ENCODE measurements at regions not wholly inside any gene's neighbourhood (a gene's known extent, or its start where the extent isn't known, plus 50 kb on each side); places are given as distances from the start of the nearest gene placed in this dataset.
A peak's percentile ranks its signal among the peaks of the same experiment; 100 is the strongest.

DNA sequence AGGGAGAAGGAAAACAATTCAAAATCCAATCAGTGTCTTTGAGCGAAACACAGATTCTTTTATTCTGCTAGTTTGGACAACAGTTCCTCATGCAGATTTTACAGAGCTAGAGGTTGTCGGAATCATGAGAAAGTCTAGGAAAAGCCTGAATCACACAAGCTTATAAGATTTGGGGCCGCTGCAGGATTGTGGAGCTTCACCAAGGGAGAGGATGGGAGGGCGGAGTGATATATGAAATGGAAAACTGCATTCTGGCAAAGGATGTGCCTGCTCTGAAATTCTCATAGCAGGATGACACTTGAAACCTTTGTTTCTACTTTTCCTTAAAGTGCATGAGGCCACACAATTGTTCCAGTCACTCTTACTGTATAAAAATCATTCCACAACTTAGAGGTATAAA, 134.3 kb downstream of the OR2K2 start:
- DNase-seq (ENCODE audit: low spot score) = peak; percentile 31

DNA sequence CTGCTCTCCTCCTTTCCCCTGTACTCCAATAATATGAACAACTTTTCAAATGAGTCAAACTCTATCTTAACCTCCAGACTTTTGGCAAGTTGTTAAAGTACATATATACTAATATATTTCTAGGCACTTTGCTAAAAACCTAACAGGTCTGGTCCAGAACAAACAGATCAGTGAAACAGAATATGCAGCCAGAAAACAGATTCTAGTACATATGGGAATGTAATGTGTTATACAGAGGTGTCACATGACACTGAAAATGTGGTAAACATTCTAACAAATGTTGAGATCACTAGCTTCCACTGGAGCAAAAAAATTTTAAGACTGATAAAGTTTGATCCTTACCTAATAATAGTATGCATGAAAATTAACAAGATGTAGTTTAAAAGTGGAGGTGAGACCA, 136.9 kb downstream of the OR2K2 start:
- no peak for DNase-seq (ENCODE audit: low spot score)

DNA sequence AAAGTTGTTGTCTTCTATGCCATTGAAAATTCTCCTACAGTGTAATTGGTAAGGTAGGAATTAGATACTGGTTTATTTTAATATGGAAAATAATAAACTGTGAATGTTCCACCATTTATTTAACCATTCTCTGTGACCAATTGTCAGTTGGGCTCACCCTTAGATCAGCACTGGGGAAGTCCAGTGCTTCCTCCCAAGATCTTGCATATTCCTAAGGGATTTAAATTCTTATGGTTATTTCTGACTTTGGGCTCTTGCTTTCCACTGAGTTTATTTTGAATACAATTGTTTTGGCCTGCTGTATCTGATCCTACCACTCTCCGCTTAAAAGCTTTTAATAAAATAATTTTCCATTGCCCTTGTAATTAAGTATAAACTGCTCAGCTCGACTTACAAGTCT, 137.4 kb downstream of the OR2K2 start:
- no peak for DNase-seq (ENCODE audit: low spot score)

DNA sequence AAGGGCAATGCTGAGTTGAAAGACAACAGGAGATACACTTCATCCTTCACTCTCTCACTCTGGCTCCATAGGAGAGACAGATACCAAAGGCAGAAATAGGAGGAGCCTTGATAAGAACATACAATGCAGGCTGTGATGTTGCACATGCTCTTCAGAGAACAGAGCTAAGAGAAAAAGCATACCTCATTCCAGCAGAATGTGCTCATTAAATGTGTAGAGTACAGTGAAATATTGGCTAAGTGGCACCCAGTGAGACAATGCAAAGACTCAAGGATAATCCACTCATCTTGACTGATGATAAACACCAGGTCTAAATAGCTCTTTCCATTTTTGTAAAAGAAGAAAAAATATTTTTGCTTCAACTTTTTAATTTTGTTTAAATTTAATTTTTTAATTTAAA, 139.7 kb downstream of the OR2K2 start:
- no peak for DNase-seq (ENCODE audit: low spot score)

DNA sequence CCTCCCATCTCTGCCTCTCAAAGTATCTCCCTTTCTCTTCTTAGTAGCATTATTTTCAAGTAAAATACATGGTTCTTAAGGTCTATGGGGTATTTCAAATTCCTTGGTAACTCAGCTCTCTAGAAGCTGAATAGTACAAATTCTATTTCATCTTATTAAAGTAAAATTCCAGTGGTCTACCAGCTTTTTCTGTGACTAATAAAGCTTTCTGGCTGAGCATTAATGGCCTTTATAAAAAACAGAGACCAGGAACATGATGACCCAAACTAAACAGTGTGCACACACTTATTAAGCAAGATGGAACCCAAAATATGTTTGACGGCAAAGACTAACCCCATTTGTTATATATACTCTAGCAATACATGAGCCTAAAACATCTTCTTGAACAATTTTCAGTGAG, 142.6 kb downstream of the OR2K2 start:
- DNase-seq (ENCODE audit: low spot score) = no peak

DNA sequence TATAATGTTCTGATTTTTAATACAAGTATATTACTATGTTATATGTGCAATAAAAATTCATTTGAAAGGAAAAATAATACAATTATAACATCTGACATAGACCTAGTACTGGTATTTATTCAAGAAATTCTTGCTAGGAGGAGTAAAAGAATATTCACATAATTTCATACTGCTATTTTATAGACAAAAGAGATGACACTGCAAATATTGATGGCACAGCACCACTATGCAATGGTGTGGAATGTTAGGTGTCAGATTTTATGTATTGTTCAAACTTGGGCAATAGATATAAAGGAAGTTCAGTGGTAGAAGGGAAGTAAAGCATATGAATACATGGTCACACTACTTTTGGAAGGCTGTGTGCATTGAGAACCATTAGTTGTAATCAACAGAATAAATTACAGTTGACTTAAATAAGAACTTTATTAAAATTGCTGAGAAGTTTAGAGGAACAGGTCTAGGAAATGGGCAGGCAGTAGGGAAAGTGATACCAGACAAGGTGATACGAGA, 143.9 kb downstream of the OR2K2 start:
- DNase-seq (ENCODE audit: low spot score) = no peak

DNA sequence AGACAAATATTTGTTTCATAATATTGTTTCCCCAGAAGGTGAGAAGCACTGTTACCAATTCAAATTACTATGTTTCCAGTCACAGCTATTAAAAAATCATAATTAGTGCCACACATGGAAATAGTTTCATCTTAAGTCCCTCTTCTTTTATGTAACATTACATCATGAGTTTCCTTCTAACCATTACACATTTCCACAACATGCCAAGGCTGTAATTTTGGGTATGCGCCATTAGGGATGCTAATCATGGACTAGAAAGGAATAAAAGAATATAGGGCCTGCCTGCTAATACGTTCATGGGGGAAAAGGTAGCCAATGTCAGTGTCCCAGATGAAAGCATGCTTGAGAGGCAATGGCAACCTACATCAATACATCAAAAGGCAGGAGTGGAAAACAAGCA, 142.5 kb upstream of the LPAR1 start:
- DNase-seq (ENCODE audit: low spot score) = no peak

DNA sequence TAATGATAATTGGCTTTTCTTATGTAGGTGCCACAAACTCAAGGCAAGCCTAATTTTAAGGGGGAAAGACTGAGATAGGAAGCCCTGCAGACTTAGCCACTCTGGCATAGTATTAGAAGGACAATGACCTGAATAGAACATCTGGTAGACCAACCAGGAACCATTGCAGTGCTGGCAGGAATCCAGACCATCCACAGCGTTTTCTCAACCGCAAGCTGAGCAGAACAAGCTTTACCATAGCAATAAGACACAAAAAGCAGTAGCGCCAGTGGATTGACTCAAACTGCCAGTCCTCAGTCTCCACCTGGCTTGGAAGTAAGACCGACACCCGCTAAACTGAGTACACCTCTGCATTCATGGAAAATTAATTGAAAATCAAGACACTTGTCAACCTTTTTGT, 141.3 kb upstream of the LPAR1 start:
- DNase-seq (ENCODE audit: low spot score) = no peak

DNA sequence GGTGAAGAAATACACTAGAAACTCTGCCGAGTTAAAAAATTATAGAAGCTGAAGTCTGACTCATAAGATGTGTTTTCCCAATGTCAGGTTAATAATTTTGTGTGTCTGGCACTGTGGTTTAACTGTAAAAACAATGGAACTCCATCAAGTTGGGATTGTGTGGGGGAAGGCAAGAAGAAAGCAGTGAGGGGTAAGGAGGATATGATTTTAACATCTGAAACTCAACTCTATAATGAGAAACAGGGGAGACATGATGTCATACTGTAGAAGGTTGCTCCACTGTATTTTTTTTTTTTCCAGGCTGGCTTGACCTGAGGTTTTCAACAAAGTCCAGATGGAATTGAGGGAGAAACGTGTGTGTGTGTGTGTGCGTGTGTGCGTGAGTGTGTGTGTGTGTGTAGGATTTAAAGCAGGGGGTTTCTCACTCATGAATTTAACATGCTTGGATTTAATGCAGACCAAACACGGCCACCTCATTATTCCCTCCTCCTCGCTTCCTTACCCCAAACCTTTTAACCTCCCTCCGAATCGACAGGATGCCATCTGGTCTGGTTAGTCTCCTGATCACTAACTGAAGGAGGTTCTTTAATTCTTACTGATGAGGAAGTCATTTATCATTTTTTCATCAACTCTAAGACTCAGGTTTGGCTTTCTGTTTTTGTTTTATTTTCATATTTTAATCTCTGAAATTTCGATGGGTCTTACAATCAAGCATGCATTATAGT, 140.2 kb upstream of the LPAR1 start:
- no peak for DNase-seq (ENCODE audit: low spot score)

DNA sequence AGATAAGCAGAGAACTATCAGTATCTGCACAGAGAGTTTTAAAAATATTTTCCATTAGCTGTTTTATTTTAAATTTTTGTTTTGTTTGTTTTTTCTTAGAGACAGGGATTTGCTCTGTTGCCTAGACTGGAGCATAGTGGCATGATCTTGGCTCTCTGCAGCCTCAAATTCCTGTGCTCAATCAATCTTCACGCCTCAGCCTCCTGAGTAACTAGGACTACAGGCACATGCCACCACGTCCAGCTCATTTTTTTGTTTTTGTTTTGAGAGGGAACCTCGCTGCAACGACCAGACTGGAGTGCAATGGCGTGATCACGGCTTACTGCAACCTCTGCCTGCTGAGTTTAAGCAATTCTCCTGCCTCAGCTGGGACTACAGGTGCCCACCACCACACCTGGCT, 138.2 kb upstream of the LPAR1 start:
- DNase-seq (ENCODE audit: low spot score) = no peak

DNA sequence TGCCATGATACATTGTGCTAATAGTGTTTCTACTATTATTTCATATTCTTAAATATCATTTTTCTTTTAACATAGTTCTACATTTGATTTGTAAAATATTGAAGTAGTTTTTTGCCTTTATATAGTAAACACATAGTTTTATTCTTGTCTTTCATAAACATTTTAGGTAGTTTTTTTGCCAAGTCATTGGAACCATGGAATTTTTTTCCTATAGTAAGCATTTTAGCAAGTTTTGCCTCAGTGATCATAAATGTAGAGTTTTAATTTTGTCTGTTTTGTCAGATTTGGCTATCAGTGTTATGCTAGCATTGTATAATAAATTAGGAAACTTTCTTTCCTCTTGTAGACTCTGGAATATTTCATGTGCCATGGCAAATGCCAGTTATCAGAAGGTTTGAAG, 137.1 kb upstream of the LPAR1 start:
- no peak for DNase-seq (ENCODE audit: low spot score)

DNA sequence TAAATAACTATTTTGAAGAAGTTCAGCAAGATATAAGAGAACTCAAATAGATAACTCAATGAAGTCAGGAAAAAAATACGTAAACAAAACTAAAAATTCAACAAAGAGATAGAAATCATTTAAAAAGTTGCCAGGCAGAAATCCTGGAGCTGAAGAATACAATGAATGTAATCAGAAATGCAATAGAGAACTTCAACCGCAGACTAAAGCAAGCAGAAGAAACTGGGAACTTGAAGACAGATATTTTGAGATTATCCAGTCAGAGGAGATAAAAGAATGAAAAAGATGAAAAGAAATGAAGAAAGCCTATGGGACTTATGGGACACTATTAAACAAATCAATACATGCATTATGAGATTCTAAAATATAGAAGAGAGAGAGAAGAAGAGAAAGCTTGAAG, 129.1 kb upstream of the LPAR1 start:
- DNase-seq (ENCODE audit: low spot score) = no peak

DNA sequence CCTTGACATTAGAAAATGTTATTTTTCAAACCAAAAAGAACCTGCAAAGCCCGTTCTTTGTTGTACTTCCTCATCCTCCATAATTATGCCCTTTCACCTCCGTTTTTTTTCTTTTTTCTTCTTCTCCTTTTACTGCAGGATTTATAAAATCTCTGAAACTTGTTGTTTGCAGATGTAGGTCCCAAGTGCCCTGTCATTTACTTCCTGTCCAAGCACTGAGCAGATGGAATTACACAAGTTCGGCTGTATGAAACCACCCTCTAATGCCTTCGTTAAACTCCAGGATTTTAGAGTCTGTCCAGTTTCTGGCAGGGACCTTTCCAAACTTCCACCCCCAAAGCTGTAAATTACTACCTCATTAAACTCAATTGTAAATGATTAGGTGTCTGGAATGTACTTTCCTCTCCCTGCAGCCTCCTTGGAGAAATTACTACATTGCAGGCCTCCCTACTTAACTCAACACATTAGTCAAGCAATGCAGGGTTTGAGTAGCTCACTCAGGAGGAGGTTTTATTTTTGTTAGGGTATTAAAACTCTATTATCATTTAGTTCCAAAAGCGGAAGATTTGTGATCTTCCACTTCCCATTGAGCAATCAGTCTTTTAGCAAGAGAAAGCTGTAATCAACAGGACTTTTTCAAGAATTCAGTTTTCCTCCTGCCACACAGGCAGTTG, 125.6 kb upstream of the LPAR1 start:
- DNase-seq (ENCODE audit: low spot score) = peak; percentile 8

DNA sequence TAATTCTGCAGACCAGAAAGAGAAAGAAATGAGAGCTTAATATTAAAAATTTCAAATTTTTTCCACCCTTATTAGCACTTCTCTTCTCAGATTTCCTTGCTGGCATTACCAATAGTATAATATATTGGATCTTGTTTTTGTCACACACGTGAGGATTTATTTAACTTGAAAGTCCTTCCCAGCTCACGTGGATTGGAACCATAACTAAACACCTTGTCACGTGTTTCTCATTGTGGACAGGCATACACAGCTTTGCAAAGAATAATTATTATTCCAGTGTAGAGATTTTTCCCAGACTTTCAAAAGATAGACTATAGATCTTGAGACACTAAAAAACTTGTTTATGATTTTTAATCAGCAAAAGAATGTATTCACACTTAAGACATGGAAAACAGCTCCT, 123.8 kb upstream of the LPAR1 start:
- no peak for DNase-seq (ENCODE audit: low spot score)

DNA sequence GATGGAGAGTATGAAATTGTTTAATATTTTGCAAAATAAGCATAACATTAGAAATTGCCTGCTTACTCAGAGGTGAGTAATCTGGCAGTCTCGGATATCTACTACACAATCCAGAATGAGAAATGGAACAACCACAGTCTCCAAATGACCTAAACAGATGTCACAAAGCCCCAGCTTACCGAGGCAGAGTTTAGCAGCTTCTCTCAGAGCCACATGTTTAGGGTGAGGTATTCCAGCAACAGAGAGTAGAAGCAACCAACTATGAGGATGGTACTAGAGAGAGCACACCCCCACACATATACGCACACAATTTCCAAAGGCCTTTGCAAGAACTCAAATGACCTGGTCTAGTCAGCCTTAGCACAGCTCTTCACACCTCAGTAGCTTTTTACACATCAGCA, 122.7 kb upstream of the LPAR1 start:
- no peak for DNase-seq (ENCODE audit: low spot score)

DNA sequence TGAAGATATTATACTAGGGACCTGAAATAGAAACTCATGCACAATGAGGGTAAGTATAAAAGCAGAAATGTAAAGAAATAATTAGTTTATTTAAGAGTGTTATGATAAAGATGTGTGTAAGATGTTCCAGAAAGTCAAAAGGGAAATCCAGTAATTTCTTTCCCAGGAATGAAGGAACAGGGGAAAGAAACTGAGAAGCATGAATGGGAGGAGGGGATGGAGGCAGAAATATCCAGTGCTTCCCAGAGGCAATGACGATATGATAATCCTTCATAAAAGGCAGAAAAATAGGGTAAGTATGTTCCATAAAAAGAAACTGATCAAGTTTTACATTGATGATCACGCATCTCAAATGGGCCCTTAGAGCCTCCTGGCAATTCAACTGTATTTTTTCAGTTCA, 120.7 kb upstream of the LPAR1 start:
- DNase-seq (ENCODE audit: low spot score) = no peak

DNA sequence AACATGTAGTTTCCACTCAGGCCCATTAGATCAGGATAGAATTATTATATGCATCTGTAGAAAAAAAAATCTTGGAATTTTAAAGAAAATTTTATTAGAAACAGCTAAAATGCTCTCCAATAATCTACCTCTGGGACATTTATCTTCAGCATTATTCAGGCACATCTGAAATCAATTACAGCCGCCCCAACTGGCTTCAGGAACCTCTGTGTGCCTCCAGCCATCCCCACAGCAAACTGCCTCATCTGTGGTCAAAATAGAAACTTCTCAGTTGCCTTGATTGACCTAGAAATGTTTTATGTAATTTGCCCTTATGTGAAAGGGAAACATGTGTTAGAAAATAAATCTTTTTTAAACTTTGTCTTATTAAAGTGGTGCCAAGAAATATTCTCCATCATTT, 120.1 kb upstream of the LPAR1 start:
- DNase-seq (ENCODE audit: low spot score) = no peak

DNA sequence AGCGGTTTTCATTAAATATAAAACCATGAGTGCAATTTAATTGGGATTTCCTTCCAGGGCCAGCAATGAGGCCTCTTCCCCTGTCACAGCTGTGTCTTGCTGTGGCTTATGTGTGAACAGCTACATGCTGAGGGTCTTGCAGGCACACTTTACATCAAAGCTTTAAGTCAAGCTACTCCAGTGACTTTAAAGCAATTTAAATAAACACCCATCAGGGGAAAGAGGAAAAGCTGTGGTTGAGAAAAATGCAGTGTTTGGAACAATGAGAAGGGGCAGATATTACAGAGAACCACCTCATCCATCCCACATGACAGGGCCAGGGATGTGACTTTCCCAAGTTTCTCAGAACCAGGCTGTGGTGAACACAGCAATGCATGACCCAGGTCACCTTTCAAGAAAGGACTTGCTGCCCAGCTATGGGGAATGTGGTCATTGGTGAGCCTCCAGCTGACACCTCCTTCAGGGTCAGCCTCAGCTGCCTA, 115.9 kb upstream of the LPAR1 start:
- DNase-seq (ENCODE audit: low spot score) = no peak

DNA sequence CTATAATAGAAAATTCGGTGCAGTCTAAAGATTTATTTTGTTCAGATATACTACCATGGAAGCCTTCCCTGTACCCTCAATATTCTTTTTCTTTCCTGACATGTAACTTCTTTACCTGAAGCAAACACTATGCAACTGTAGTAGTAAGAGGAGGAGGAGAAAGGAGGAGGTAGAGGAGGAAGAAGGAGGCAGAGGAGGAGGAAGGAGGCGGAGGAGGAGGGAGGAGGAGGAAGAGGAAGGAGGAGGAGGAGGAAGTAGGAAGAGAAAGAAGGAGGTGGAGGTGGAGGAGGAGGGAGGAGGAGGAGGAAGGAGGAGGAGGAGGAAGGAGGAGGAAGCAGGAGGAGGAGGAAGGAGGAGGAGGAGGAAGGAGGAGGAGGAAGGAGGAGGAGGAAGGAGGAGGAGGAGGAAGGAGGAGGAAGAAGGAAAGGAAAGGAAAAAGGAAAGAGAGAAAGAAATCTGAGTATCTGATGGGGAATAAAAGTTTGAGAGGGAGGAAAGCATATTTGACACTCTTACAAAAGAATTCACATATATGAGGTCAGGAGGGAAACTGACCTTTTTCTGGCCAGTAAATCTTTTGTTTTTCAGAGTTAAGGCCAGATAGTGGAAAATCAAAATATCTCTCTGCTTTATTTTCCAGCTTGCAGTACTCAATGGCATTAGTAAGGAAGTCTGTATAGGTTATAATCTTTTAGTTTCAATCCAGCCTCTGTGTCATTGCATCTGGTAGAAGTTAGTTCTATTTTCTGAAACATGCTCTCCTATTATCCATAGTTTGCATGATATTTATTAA, 114.5 kb upstream of the LPAR1 start:
- DNase-seq (ENCODE audit: low spot score) = no peak

DNA sequence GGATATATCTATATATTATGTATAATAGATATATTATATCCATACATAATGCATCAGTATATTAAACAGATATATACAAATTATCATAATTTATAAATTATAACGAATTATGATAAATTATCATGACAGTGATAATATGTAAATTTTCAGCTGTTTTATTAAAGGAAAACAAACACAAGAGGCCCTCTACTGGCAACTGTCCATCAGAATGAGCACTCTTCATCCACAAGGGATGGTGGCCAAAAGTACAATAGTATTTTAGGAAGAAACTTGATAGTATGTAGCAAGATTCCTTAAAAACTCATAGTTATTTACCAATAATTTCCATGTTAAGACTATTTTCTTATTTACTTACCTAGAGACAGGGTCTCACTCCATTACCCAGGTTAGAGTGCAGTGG, 113.3 kb upstream of the LPAR1 start:
- DNase-seq (ENCODE audit: low spot score) = no peak

DNA sequence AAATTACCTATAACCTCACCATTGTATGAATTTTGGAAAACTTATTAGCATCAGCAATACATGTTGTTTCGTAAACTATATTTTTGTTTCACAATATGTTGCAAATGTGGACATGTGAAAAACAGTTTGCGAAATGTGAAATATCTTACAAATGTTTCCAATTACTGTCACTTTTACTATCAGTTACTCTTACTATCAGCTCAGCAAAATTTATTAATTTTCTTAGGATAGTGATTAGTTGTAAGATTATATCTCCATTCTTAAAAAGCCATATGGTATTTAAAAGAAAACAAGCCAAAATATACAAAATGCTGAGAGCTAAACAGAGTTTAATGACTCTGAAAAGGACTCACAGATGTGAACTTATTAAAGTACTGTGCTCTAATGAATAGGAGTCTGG, 111.9 kb upstream of the LPAR1 start:
- DNase-seq (ENCODE audit: low spot score) = no peak

DNA sequence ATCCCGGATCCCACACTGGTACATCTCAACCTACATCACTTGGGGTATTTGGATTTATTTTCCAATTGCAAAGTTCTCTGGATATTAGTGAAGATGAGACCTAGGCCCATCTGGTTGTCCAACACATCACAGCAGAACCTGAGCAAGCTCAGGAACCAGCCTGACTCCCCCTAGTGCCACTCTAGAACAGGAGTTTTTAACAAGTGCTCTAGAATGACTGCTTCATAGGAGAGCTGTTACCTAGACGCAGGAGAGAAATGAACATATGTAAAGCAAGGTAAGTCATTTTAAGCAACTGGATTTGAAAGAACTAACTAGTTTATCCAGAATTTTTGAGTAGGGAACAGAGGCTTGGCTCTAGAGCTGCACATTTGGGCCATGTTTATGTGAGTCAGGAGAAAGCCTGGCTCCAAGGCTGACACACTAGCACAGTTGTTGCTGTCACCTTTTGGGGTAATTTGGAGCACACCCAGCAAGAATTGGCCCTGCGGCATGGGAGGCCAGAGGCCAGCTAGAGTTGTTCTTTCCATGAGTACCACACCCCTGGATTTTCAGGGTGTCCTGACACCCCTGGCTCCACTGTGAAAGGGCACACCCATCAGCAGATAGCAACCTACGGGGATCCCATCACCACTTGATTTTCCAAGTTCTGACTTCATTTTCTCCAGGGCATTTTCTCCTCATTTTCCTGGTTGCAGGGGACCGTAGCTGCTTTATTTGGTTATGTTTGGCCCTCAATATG, 110.9 kb upstream of the LPAR1 start:
- DNase-seq (ENCODE audit: low spot score) = no peak

Measured in globus pallidus (tissue), 1 donor.